ENCODE measurements at regions not wholly inside any gene's neighbourhood (a gene's known extent, or its start where the extent isn't known, plus 50 kb on each side); places are given as distances from the start of the nearest gene placed in this dataset.

DNA sequence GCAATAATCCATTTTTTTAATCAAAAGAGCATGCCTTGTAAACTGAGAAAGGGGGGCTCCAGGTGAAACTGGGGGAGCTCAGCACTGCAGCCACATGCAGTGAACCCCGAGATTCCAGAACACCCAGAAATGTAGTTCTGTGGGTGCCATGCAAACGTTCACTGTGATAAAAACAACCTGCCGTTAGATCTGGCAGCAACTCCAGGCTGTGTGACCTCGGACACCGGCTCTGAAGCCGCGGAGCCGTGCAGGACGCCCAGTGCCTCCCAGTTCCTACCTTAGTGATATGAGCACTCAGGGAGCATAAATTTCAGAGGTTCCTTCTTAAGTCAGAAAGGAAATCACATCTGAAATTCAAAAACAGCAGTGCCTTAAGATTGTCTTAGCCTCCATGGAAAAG lies 85.4 kb upstream of the THBS2 start:
- TF ChIP-seq, protein P1, sequence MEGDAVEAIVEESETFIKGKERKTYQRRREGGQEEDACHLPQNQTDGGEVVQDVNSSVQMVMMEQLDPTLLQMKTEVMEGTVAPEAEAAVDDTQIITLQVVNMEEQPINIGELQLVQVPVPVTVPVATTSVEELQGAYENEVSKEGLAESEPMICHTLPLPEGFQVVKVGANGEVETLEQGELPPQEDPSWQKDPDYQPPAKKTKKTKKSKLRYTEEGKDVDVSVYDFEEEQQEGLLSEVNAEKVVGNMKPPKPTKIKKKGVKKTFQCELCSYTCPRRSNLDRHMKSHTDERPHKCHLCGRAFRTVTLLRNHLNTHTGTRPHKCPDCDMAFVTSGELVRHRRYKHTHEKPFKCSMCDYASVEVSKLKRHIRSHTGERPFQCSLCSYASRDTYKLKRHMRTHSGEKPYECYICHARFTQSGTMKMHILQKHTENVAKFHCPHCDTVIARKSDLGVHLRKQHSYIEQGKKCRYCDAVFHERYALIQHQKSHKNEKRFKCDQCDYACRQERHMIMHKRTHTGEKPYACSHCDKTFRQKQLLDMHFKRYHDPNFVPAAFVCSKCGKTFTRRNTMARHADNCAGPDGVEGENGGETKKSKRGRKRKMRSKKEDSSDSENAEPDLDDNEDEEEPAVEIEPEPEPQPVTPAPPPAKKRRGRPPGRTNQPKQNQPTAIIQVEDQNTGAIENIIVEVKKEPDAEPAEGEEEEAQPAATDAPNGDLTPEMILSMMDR (IDR thresholded peaks at IDR 0.05; ENCODE audit: unreplicated experiment) = no peak
- Mint-ChIP-seq H3K36me3 (ENCODE audit: insufficient read depth, unreplicated experiment) (no peaks in the 10 kb centered on the region), H3K4me3 (ENCODE audit: unreplicated experiment) (no peak overlapping the region), H3K27ac (ENCODE audit: low read depth, unreplicated experiment) (no peak overlapping the region), H3K4me1 (ENCODE audit: insufficient read depth, unreplicated experiment) (peaks cover 48% of the 10 kb centered on the region), H3K9me3 (ENCODE audit: unreplicated experiment) (no peaks in the 10 kb centered on the region), H3K27me3 (ENCODE audit: insufficient read depth, unreplicated experiment) (no peaks in the 10 kb centered on the region)
- POLR2A ChIA-PET = interaction anchor here (0.8 to 2.0 kb wide), 4 partner anchors 11 to 384 kb away, joined by 4 to 6 read pairs (median 6); no protein-coding TSS in a partner anchor
- BruUV-seq (replicated peaks) = no TSS peak
- intact Hi-C loops (cut with micrococcal nuclease) = no loop called here
- CTCF ChIA-PET = interaction anchor here (0.9 kb wide), 1 partner anchor 11 kb away, joined by 6 read pairs; no protein-coding TSS in a partner anchor
- DNase-seq (ENCODE audit: unreplicated experiment) = no peak

DNA sequence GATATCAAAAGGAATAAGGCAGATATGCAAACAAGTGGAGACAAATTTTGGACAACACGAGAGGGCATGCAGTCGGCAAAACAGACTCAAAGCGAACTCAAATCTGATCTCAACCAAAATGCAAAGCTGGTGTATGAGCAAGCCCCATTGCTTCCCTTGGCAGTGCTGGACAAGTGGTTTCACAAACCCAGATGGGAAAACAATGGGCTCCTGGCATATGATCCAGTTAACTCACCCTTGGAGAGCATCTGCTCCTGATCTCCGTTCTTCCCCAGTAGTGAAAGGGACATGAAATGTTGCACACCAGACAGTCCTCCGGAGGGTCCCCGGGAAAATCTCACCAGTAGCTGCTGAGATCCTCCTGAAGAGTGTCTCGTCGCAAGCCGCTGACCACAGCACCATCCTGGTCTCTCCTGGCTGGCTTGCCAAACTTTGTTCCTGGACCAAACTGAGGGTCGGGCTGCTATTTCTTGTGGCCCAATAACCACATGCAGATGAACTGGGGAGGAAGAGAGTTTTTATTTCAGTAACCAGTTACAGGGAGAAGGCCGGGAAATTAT lies 84.3 kb upstream of the THBS2 start:
- intact Hi-C loops (cut with micrococcal nuclease) = no loop called here
- ChIA-PET POLR2A (interaction anchor here (0.7 to 1.0 kb wide), 3 partner anchors 17 to 338 kb away, joined by 3 to 5 read pairs (median 3); no protein-coding TSS in a partner anchor), CTCF (no interaction called here)
- BruUV-seq (replicated peaks) = no TSS peak
- H3K4me3 Mint-ChIP-seq (ENCODE audit: unreplicated experiment) = no peak overlapping the region
- H3K36me3 Mint-ChIP-seq (ENCODE audit: insufficient read depth, unreplicated experiment) = no peaks in the 10 kb centered on the region
- TF ChIP-seq, protein P1 (IDR thresholded peaks at IDR 0.05; ENCODE audit: unreplicated experiment) = no peak
- H3K9me3 Mint-ChIP-seq (ENCODE audit: unreplicated experiment) = no peaks in the 10 kb centered on the region
- H3K4me1 Mint-ChIP-seq (ENCODE audit: insufficient read depth, unreplicated experiment) = peaks cover 37% of the 10 kb centered on the region
- DNase-seq (ENCODE audit: unreplicated experiment) = no peak
- no peak overlapping the region for H3K27ac Mint-ChIP-seq (ENCODE audit: low read depth, unreplicated experiment)
- H3K27me3 Mint-ChIP-seq (ENCODE audit: insufficient read depth, unreplicated experiment) = no peaks in the 10 kb centered on the region

DNA sequence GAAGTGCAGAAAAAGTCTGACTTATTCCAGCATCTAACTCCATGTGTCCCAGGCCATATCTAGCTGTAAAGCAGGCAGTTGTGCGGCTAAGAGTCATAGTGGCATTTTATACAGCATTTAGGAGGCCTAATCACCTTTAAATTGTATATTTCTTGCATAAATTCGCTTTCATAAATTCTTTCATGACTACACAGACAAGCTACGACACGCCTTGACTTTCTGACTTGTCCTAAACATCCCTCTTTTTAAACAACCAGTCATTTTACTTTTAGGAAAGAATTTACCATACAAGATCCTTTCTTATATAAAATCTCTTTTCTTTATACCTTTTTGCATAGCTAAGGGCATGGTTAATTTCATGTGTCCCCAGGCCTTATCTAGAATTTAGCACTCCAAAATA lies 81.7 kb upstream of the THBS2 start:
- CTCF ChIA-PET = interaction anchor here (0.5 to 0.7 kb wide), 3 partner anchors 46 to 1038 kb away, joined by 3 read pairs; no protein-coding TSS in a partner anchor
- DNase-seq (ENCODE audit: unreplicated experiment) = peak; percentile 38
- TF ChIP-seq, protein P1 (IDR thresholded peaks at IDR 0.05; ENCODE audit: unreplicated experiment) = no peak
- Mint-ChIP-seq H3K9me3 (ENCODE audit: unreplicated experiment) (no peaks in the 10 kb centered on the region), H3K27me3 (ENCODE audit: insufficient read depth, unreplicated experiment) (no peaks in the 10 kb centered on the region), H3K27ac (ENCODE audit: low read depth, unreplicated experiment) (peak overlapping the region; percentile 59), H3K4me3 (ENCODE audit: unreplicated experiment) (no peak overlapping the region), H3K4me1 (ENCODE audit: insufficient read depth, unreplicated experiment) (peaks cover 18% of the 10 kb centered on the region), H3K36me3 (ENCODE audit: insufficient read depth, unreplicated experiment) (no peaks in the 10 kb centered on the region)
- intact Hi-C loops (cut with micrococcal nuclease) = no loop called here
- POLR2A ChIA-PET = interaction anchor here (0.5 to 2.9 kb wide), 7 partner anchors 8 to 416 kb away, joined by 3 to 13 read pairs (median 5); no protein-coding TSS in a partner anchor
- BruUV-seq (replicated peaks) = no TSS peak

DNA sequence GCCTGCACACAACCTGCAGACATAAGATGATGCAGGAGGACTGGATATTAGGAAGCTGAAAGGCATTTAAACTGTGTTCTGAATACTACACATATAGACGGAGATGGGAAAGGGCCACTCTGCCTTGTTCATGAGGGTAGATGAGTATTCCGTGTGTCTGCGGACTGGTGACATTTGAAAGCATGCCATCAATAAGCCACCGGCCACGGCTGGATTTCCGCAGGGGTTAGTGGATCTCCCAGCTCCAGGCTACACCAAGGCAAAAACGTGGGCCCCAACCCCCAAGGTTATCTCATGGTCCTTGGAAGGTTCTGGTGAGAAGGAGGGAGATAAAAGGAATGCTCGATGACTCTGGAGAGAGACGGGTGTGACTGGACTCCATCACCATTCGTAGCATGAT lies 78.6 kb upstream of the THBS2 start:
- TF ChIP-seq, protein P1 (IDR thresholded peaks at IDR 0.05; ENCODE audit: unreplicated experiment) = no peak
- CTCF ChIA-PET = interaction anchor here (0.6 kb wide), 1 partner anchor 1198 kb away, joined by 4 read pairs; no protein-coding TSS in a partner anchor

More for the DNA sequence above, 78.6 kb upstream of the THBS2 start:
- Mint-ChIP-seq H3K27me3 (ENCODE audit: insufficient read depth, unreplicated experiment) (no peaks in the 10 kb centered on the region), H3K36me3 (ENCODE audit: insufficient read depth, unreplicated experiment) (no peaks in the 10 kb centered on the region), H3K9me3 (ENCODE audit: unreplicated experiment) (no peaks in the 10 kb centered on the region), H3K4me3 (ENCODE audit: unreplicated experiment) (no peak overlapping the region), H3K27ac (ENCODE audit: low read depth, unreplicated experiment) (no peak overlapping the region), H3K4me1 (ENCODE audit: insufficient read depth, unreplicated experiment) (peaks cover 17% of the 10 kb centered on the region)
- DNase-seq (ENCODE audit: unreplicated experiment) = no peak
- POLR2A ChIA-PET = no interaction called here
- intact Hi-C loops (cut with micrococcal nuclease) = no loop called here
- BruUV-seq (replicated peaks) = no TSS peak
